Activated CD8-positive, alpha-beta memory T cell treated with anti-CD3 and anti-CD28 coated beads, Interleukin-2, amount 10 ng/mL, durations not matched to agents 7 days and 5 days (primary cell): ENCODE measurements at regions not wholly inside any gene's neighbourhood (a gene's known extent, or its start where the extent isn't known, plus 50 kb on each side); places are given as distances from the start of the nearest gene placed in this dataset.

Experiments used
- ATAC-seq: fragments of 150-1000 bp; cut with Tn5 transposase; one replicate; pipeline ENCODE4 v1.10.0; 2021; ENCODE audit warnings: moderate library complexity
- CTCF ChIA-PET: fragments of 350-600 bp; sonication (Branson Sonifier 250); formaldehyde crosslinking; loops from one replicate; lab custom pipeline; 2021; ENCODE audit warnings: antibody characterized with exemption; lab: Charles Lee
- DNase-seq: peaks from one replicate; pipeline ENCODE4 v3.0.0-alpha.2; 2020
- H3K27ac Mint-ChIP-seq: one replicate; pipeline ENCODE4 v1.8.0; 2021; ENCODE audit warnings: mild to moderate bottlenecking, mixed read lengths
- H3K27me3 Mint-ChIP-seq: one replicate; pipeline ENCODE4 v1.8.0; 2021; ENCODE audit warnings: mixed read lengths
- H3K36me3 Mint-ChIP-seq: one replicate; pipeline ENCODE4 v1.8.0; 2021; ENCODE audit warnings: mild to moderate bottlenecking, mixed read lengths
- H3K4me1 Mint-ChIP-seq: one replicate; pipeline ENCODE4 v1.8.0; 2021; ENCODE audit warnings: mixed read lengths
- H3K4me3 Mint-ChIP-seq: one replicate; pipeline ENCODE4 v1.8.0; 2021; ENCODE audit warnings: mild to moderate bottlenecking, moderate library complexity, mixed read lengths
- H3K9me3 Mint-ChIP-seq: one replicate; pipeline ENCODE4 v1.8.0; 2022; ENCODE audit warnings: low read depth, mixed read lengths

GRCh38 chr5:68352166-68352565 is 136.6 kb downstream of the PIK3R1 start:
- DNase-seq (no peak), ATAC-seq (no peak)
- Mint-ChIP-seq H3K27ac (no peak overlapping the region), H3K36me3 (peaks cover 4% of the 10 kb centered on the region), H3K27me3 (no peaks in the 10 kb centered on the region), H3K4me1 (peaks cover 9% of the 10 kb centered on the region), H3K4me3 (no peak overlapping the region), H3K9me3 (no peaks in the 10 kb centered on the region)
- CTCF ChIA-PET = no interaction called here

DNA sequence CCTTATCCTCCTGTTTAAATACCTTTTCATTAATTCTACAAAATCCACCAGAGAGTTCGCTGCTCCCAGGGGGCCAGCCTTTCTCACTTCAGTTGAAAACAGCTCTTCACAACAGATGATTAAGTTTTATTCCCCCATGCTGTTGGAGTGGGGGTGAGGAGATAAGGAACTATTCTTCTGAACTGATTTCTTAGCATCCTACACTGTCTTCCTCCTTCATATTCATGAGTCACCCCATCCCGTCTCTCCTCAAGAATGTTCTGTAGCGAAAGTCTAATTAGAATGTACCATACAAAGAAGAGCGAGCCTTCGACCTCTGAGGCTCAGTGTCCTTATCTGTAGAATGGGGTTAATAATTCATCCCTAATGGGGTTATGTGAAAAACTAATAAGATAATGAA is 138.0 kb downstream of the PIK3R1 start:
- H3K27me3 Mint-ChIP-seq = no peaks in the 10 kb centered on the region
- no peak for ATAC-seq
- H3K9me3 Mint-ChIP-seq = no peaks in the 10 kb centered on the region
- peaks cover 6% of the 10 kb centered on the region for H3K4me1 Mint-ChIP-seq
- DNase-seq = no peak
- H3K36me3 Mint-ChIP-seq = no peaks in the 10 kb centered on the region
- CTCF ChIA-PET = interaction anchor here (0.8 to 1.4 kb wide), 3 partner anchors 15 to 36 kb away, joined by 3 to 4 read pairs (median 3); no protein-coding TSS in a partner anchor
- no peak overlapping the region for H3K4me3 Mint-ChIP-seq
- H3K27ac Mint-ChIP-seq = no peak overlapping the region

DNA sequence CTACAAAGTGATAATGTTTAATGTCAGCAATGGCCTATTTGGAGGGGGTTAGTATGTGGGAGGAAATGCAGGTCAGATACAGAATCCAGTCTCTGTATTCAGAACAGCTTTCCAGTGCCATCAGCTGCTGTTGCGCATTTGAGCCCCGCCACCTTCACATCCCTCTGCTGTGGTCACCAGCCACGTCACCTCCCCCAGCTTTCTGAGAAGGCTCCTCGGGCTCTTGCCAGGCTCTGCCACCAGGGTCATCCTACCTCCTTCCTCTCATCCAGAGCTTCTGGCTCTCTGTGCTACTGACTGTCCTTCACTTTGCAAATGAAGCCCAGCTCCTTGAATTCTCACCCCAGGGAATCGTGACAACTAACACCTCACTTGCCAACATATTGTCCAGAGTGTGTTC is 138.8 kb downstream of the PIK3R1 start:
- no peak overlapping the region for H3K27ac Mint-ChIP-seq

GRCh38 chr5:68356216-68356615 is 140.7 kb downstream of the PIK3R1 start:
- ATAC-seq (no peak), DNase-seq (no peak)
- Mint-ChIP-seq H3K36me3 (peaks cover 2% of the 10 kb centered on the region), H3K4me1 (peaks cover 6% of the 10 kb centered on the region), H3K27me3 (no peaks in the 10 kb centered on the region), H3K9me3 (no peaks in the 10 kb centered on the region), H3K4me3 (no peak overlapping the region), H3K27ac (no peak overlapping the region)
- CTCF ChIA-PET = no interaction called here

More for the DNA sequence above, 138.8 kb downstream of the PIK3R1 start:
- no peak for DNase-seq
- Mint-ChIP-seq H3K27me3 (no peaks in the 10 kb centered on the region), H3K4me1 (peaks cover 6% of the 10 kb centered on the region), H3K4me3 (no peak overlapping the region), H3K36me3 (no peaks in the 10 kb centered on the region), H3K9me3 (no peaks in the 10 kb centered on the region)
- ATAC-seq = peak; percentile 16
- CTCF ChIA-PET = interaction anchor here (0.8 to 1.8 kb wide), 4 partner anchors 10 to 37 kb away, joined by 3 to 6 read pairs (median 4); no protein-coding TSS in a partner anchor

- Mint-ChIP-seq H3K9me3 (no peaks in the 10 kb centered on the region), H3K4me3 (no peak overlapping the region), H3K27ac (no peak overlapping the region), H3K27me3 (no peaks in the 10 kb centered on the region), H3K36me3 (peaks cover 2% of the 10 kb centered on the region), H3K4me1 (peaks cover 6% of the 10 kb centered on the region)
- CTCF ChIA-PET = no interaction called here
- no peak for DNase-seq
- no peak for ATAC-seq
Measured at GRCh38 chr5:68356623-68357022, 141.1 kb downstream of the PIK3R1 start.

- H3K27me3 Mint-ChIP-seq = peaks cover 3% of the 10 kb centered on the region
- no peaks in the 10 kb centered on the region for H3K9me3 Mint-ChIP-seq
- CTCF ChIA-PET = interaction anchor here (0.7 to 1.2 kb wide), 2 partner anchors 9 to 10 kb away, joined by 3 read pairs; no protein-coding TSS in a partner anchor
Measured at GRCh38 chr5:68359699-68360098, 144.1 kb downstream of the PIK3R1 start.

DNA sequence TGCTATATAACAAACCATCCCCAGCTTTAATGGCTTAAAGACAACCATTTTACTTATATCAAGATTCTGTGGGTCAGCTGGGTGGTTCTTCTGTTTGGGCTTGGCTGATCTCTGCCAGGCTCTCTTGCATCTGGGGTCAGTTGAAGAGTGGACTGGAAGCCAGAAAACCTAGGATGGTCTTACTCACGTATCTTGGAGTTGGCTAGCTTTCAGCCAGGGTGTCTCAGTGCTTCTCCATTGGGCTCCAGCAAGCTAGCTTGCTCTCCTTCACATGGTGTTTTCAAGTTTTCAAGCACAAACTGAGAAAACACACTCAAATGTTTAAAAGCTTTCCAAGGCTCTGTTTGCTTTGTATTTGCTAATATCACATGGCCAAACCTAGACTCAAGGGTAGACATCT is 146.8 kb downstream of the PIK3R1 start:
- Mint-ChIP-seq H3K27ac (no peak overlapping the region), H3K4me1 (peaks cover 9% of the 10 kb centered on the region), H3K4me3 (no peak overlapping the region), H3K9me3 (no peaks in the 10 kb centered on the region), H3K27me3 (peaks cover 3% of the 10 kb centered on the region), H3K36me3 (peaks cover 2% of the 10 kb centered on the region)
- ATAC-seq (no peak), DNase-seq (no peak)
- CTCF ChIA-PET = interaction anchor here (1.4 to 1.5 kb wide), 2 partner anchors 29 to 46 kb away, joined by 3 read pairs; no protein-coding TSS in a partner anchor

More at GRCh38 chr5:68359699-68360098, 144.1 kb downstream of the PIK3R1 start:
- Mint-ChIP-seq H3K36me3 (peaks cover 2% of the 10 kb centered on the region), H3K4me1 (no peaks in the 10 kb centered on the region), H3K4me3 (no peak overlapping the region), H3K27ac (no peak overlapping the region)
- DNase-seq (no peak), ATAC-seq (no peak)

DNA sequence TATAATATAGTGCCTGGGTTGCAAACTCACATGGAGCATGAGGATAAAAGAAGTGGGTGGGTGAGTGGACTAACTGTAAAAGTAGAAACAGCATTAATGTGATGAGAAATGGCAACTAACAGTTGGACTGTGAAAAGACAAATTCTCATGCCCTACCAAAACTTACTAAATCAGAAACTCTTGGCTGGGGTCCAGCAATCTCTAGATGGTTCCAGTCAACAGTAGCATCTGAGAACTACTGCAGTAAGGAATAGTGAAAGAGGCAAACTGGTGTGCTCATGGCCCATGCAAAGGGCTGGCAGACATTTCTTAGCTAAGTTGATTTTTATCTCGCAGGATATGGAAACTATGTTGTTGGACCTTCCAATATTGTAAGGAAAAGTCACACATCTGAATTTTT is 150.3 kb downstream of the PIK3R1 start:
- Mint-ChIP-seq H3K27me3 (peaks cover 3% of the 10 kb centered on the region), H3K27ac (no peak overlapping the region), H3K4me3 (no peak overlapping the region), H3K36me3 (peaks cover 13% of the 10 kb centered on the region), H3K9me3 (no peaks in the 10 kb centered on the region), H3K4me1 (peaks cover 39% of the 10 kb centered on the region)
- DNase-seq (no peak), ATAC-seq (no peak)
- CTCF ChIA-PET = no interaction called here

DNA sequence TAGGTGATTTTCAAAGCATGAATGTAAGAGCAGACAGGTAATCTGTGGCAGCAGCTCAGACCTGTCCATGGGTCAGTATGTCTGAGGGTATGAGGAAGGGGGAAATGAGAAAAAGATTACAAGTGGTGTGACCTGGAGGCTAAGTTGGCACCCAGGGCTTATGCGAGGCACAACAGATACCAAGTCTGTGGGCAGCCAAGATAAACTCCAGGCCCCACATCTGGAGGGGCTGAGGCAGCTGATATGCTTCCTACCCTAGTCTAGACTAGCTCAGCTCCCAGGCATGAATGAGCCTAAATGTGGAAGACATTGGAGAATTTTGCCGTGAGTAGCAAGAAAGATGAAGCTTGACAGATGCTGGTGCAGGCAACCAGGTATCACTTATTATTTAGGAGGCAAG is 151.7 kb downstream of the PIK3R1 start:
- DNase-seq (no peak), ATAC-seq (no peak)
- no peak overlapping the region for H3K27ac Mint-ChIP-seq
- peaks cover 3% of the 10 kb centered on the region for H3K27me3 Mint-ChIP-seq
- peaks cover 51% of the 10 kb centered on the region for H3K4me1 Mint-ChIP-seq
- H3K36me3 Mint-ChIP-seq = peaks cover 16% of the 10 kb centered on the region
- no peak overlapping the region for H3K4me3 Mint-ChIP-seq
- CTCF ChIA-PET = interaction anchor here (1.0 to 1.5 kb wide), 4 partner anchors 11 to 81 kb away, joined by 3 to 6 read pairs (median 4); no protein-coding TSS in a partner anchor
- H3K9me3 Mint-ChIP-seq = no peaks in the 10 kb centered on the region

DNA sequence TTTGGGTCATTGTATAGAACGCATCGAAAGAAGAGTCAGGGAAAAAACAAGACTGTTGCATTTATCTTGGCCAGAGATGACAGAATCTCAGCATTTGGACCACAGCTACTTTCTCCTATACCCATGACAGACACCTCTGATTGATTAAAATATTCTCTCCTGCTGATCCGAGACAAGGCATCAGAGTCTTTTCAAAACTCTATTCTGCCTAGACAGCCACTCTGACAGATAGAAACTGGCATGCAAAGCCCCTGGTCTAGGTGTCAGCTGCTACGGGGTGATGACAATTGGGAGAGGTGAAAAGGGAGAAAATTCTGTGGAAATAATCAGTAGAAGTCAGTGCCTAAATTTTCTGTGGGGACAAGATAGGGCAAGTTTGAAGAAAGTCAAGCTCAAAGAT is 152.2 kb downstream of the PIK3R1 start:
- DNase-seq (no peak), ATAC-seq (no peak)
- peaks cover 1% of the 10 kb centered on the region for H3K9me3 Mint-ChIP-seq
- CTCF ChIA-PET = interaction anchor here (0.8 to 1.5 kb wide), 5 partner anchors 11 to 81 kb away, joined by 3 to 6 read pairs (median 4); no protein-coding TSS in a partner anchor
- no peaks in the 10 kb centered on the region for H3K27me3 Mint-ChIP-seq
- H3K27ac Mint-ChIP-seq = peak overlapping the region; percentile 6
- no peak overlapping the region for H3K4me3 Mint-ChIP-seq
- peaks cover 17% of the 10 kb centered on the region for H3K36me3 Mint-ChIP-seq
- peaks cover 53% of the 10 kb centered on the region for H3K4me1 Mint-ChIP-seq

DNA sequence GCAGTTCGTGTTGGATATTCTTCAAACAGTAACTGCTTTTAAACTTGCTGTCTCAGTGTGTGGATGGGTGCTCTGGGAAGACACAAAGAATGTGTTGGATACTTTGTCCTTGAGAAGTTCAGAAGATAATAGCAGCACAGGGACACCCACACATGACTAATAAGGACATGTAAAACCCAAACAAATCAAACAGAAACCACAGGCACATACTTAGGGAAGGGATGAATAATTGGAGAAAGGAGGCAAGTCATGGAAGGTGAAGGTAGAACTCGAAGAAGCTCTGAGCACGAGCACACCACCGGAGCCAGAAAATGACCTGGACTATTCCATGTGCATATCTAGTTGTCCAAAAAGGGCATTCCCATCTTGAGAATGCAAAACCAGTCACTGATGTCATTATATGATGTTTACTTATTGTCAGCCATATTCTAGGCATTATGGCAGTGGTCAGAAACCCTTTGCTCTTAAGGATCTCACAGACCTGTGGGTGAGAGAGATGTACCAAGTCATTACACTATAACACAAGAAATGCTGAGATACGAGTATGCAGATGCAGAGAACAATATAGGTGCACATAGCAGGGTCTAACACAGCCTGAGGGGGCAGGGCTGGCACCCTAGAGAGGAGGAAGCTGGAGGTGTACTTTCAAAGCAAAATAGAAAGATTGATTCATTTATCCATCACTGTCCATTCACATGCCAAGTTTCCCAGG is 152.9 kb downstream of the PIK3R1 start:
- Mint-ChIP-seq H3K4me3 (peak overlapping the region; percentile 29), H3K27me3 (no peaks in the 10 kb centered on the region), H3K27ac (peak overlapping the region; percentile 79), H3K4me1 (peaks cover 54% of the 10 kb centered on the region), H3K36me3 (peaks cover 19% of the 10 kb centered on the region), H3K9me3 (peaks cover 2% of the 10 kb centered on the region)
- DNase-seq = no peak
- no peak for ATAC-seq
- CTCF ChIA-PET = interaction anchor here (0.8 to 1.5 kb wide), 6 partner anchors 9 to 82 kb away, joined by 3 to 6 read pairs (median 4); no protein-coding TSS in a partner anchor

GRCh38 chr5:68369023-68369359 is 153.4 kb downstream of the PIK3R1 start:
- ATAC-seq = no peak
- Mint-ChIP-seq H3K27ac (peak overlapping the region; percentile 88), H3K27me3 (no peaks in the 10 kb centered on the region), H3K36me3 (peaks cover 19% of the 10 kb centered on the region), H3K4me3 (peak overlapping the region; percentile 29), H3K4me1 (peaks cover 54% of the 10 kb centered on the region), H3K9me3 (peaks cover 2% of the 10 kb centered on the region)
- DNase-seq = no peak
- CTCF ChIA-PET = interaction anchor here (0.8 to 1.5 kb wide), 6 partner anchors 9 to 88 kb away, joined by 3 to 6 read pairs (median 4); no protein-coding TSS in a partner anchor

DNA sequence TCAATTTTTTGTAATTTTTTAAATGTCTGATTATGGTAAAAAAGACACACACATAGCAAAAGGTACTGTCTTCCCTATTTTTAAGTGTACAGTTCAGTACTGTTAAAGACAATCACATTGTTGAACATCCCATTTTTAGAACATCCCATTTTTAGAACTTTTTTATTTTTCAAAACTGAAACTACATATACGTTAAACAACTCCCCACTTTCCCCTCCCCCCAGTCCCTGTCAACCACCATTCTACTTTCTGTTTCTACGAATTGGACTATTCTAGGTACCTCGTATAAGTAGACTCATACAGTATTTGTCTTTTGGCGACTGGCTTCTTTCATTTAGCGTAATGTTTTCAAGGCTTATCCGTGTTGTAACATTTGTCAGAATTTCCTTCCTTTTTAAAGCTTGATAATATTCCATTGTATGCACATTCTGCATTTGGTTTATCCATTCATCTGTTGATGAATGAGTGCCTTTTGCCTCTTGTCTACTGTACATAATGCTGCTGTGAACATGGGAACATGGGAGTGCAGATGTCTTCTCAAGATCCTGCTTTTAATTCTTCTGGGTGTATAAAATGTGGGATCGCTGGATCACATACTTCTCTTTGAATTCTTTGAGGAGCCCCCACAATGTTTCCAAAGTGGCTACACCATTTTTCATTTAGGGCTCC is 154.0 kb downstream of the PIK3R1 start:
- peaks cover 19% of the 10 kb centered on the region for H3K36me3 Mint-ChIP-seq
- H3K9me3 Mint-ChIP-seq = peaks cover 2% of the 10 kb centered on the region
- H3K27ac Mint-ChIP-seq = peak overlapping the region; percentile 88
- ATAC-seq (peak; percentile 99), DNase-seq (peak; percentile 86)
- CTCF ChIA-PET = interaction anchor here (0.8 to 1.5 kb wide), 4 partner anchors 10 to 89 kb away, joined by 3 to 4 read pairs (median 4); no protein-coding TSS in a partner anchor
- H3K4me1 Mint-ChIP-seq = peaks cover 54% of the 10 kb centered on the region
- no peaks in the 10 kb centered on the region for H3K27me3 Mint-ChIP-seq
- peak overlapping the region; percentile 59 for H3K4me3 Mint-ChIP-seq
